Transverse colon (tissue), 4 donors: ENCODE measurements at regions not wholly inside any gene's neighbourhood (a gene's known extent, or its start where the extent isn't known, plus 50 kb on each side); places are given as distances from the start of the nearest gene placed in this dataset.

Experiments
- POLR2A ChIP-seq: fragments of 450-650 bp; IDR thresholded peaks from one replicate; pipeline ENCODE4 v1.6.1; 2016; ENCODE audit warnings: antibody characterized with exemption, mild to moderate bottlenecking, moderate library complexity
- POLR2AphosphoS5 ChIP-seq, 3 donors: sonication (generic); formaldehyde crosslinking; IDR thresholded peaks; one replicate each; pipeline ENCODE4 v1.6.1; 2016; ENCODE audit warnings: antibody characterized with exemption in 3 of 3
- TF ChIP-seq, protein P1 (sequence below), 5 experiments: fragments of 200-600 bp in 3 of 5; fragments of 450-650 bp in 2 of 5; sonication (generic) in 3 of 5; IDR thresholded peaks; 1 replicate in 2 of 5; 2 replicates in 3 of 5; pipeline ENCODE4 v1.5.1; 2016 to 2017; ENCODE audit warnings: antibody characterized with exemption in 5 of 5, inconsistent platforms in 3 of 5, mild to moderate bottlenecking in 2 of 5, moderate library complexity in 1 of 5

DNA sequence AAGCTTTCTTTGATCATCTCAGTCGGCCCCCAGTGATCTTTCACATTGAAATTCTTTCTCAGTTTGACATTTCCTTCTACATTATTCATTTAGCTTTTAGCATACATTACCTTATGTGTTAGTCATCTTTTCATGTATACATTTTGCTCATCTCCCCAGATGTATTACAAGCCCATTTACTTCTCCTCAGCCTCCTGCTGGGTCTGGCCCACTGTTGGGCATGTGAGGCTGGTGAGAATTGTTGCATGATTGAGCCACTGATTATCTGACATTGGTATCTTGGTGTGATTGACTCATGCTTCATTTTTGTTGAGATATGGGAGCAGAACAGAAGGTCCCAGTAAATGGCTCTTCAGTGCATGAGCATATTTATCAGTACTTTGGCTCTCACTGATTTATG, 300.1 kb upstream of the DDX18 start:
- TF ChIP-seq, protein P1, sequence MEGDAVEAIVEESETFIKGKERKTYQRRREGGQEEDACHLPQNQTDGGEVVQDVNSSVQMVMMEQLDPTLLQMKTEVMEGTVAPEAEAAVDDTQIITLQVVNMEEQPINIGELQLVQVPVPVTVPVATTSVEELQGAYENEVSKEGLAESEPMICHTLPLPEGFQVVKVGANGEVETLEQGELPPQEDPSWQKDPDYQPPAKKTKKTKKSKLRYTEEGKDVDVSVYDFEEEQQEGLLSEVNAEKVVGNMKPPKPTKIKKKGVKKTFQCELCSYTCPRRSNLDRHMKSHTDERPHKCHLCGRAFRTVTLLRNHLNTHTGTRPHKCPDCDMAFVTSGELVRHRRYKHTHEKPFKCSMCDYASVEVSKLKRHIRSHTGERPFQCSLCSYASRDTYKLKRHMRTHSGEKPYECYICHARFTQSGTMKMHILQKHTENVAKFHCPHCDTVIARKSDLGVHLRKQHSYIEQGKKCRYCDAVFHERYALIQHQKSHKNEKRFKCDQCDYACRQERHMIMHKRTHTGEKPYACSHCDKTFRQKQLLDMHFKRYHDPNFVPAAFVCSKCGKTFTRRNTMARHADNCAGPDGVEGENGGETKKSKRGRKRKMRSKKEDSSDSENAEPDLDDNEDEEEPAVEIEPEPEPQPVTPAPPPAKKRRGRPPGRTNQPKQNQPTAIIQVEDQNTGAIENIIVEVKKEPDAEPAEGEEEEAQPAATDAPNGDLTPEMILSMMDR (IDR thresholded peaks at IDR 0.05): no peak
- no peak for TF ChIP-seq POLR2A
- no peak for TF ChIP-seq POLR2AphosphoS5 (IDR thresholded peaks at IDR 0.05)
